CD14-positive monocyte (primary cell): ENCODE measurements at regions not wholly inside any gene's neighbourhood (a gene's known extent, or its start where the extent isn't known, plus 50 kb on each side); places are given as distances from the start of the nearest gene placed in this dataset.

Experiments
- DNase-seq, 3 donors: peaks; one replicate each; pipeline ENCODE4 v3.0.0-alpha.2; 2011 to 2022
- H2AFZ ChIP-seq: 2 replicates; pipeline ENCODE4 v1.6.0; 2012; ENCODE audit warnings: mild to moderate bottlenecking, low read depth, low read length, inconsistent platforms; ENCODE audit not compliant: insufficient read depth, poor library complexity, severe bottlenecking
- H3K27ac ChIP-seq, 2 donors: 1 replicate in 1 of 2; 2 replicates in 1 of 2; pipeline ENCODE4 v1.5.1; 2012 to 2013; ENCODE audit warnings: low read length in 2 of 2, control low read depth in 1 of 2, inconsistent platforms in 1 of 2, low read depth in 1 of 2, mild to moderate bottlenecking in 1 of 2
- H3K27me3 ChIP-seq, 2 donors: one replicate each; pipeline versions ENCODE4 v1.6.0 to v1.6.1; 2011 to 2013; ENCODE audit warnings: low read length in 2 of 2; ENCODE audit not compliant: control insufficient read depth in 2 of 2, insufficient read depth in 2 of 2
- H3K36me3 ChIP-seq, 2 donors: replicated peaks in 1 of 2; 1 replicate in 1 of 2; 2 replicates in 1 of 2; pipeline versions ENCODE4 v1.5.1 to v1.6.1; 2012 to 2013; ENCODE audit warnings: low read length in 2 of 2, control low read depth in 1 of 2, inconsistent platforms in 1 of 2, mild to moderate bottlenecking in 1 of 2; ENCODE audit not compliant: insufficient read depth in 2 of 2, control insufficient read depth in 1 of 2
- H3K4me1 ChIP-seq, 2 donors: 1 replicate in 1 of 2; 2 replicates in 1 of 2; pipeline versions ENCODE4 v1.5.1 to v1.6.1; 2012 to 2013; ENCODE audit warnings: low read length in 2 of 2, control low read depth in 1 of 2, inconsistent platforms in 1 of 2, mild to moderate bottlenecking in 1 of 2, moderate library complexity in 1 of 2; ENCODE audit not compliant: insufficient read depth in 2 of 2, control insufficient read depth in 1 of 2
- H3K4me2 ChIP-seq: replicated peaks from 2 replicates; pipeline ENCODE3; 2012; ENCODE audit warnings: low read length, moderate library complexity, mild to moderate bottlenecking; ENCODE audit not compliant: poor library complexity, severe bottlenecking; ENCODE audit errors: extremely low read depth
- H3K4me3 ChIP-seq, 3 experiments: fragments of 200-600 bp in 1 of 3; sonication (generic) in 1 of 3; replicated peaks in 1 of 3; 1 replicate in 2 of 3; 2 replicates in 1 of 3; pipeline ENCODE4 v1.5.1; 2011 to 2013; ENCODE audit warnings: low read length in 3 of 3, mild to moderate bottlenecking in 3 of 3, control low read depth in 2 of 3, low read depth in 2 of 3, inconsistent platforms in 1 of 3, moderate library complexity in 1 of 3
- H3K79me2 ChIP-seq: 2 replicates; pipeline ENCODE4 v1.6.0; 2012; ENCODE audit warnings: mild to moderate bottlenecking, control low read depth, inconsistent platforms, low read length, moderate library complexity; ENCODE audit not compliant: insufficient read depth
- H3K9ac ChIP-seq: 2 replicates; pipeline ENCODE4 v1.6.0; 2017; ENCODE audit warnings: low read length, mild to moderate bottlenecking; ENCODE audit not compliant: insufficient read depth, poor library complexity, severe bottlenecking
- H3K9me3 ChIP-seq, 2 donors: replicated peaks in 1 of 2; 1 replicate in 1 of 2; 2 replicates in 1 of 2; pipeline versions ENCODE4 v1.5.1 to v1.6.1; 2012 to 2013; ENCODE audit warnings: low read length in 2 of 2, control low read depth in 1 of 2; ENCODE audit not compliant: control insufficient read depth in 1 of 2, insufficient read depth in 1 of 2
- H4K20me1 ChIP-seq: 2 replicates; pipeline ENCODE4 v1.6.0; 2012; ENCODE audit warnings: mild to moderate bottlenecking, low read length, control low read depth, moderate library complexity; ENCODE audit not compliant: insufficient read depth
- H3K27ac Mint-ChIP-seq, 7 donors: one replicate each; pipeline ENCODE4 v1.8.0; 2020; ENCODE audit warnings: mild to moderate bottlenecking in 7 of 7, mixed read lengths in 7 of 7, moderate library complexity in 6 of 7, inconsistent platforms in 2 of 7
- H3K27me3 Mint-ChIP-seq, 3 donors: one replicate each; pipeline ENCODE4 v1.8.0; 2021 to 2022; ENCODE audit warnings: low read depth in 3 of 3, mild to moderate bottlenecking in 3 of 3, mixed read lengths in 3 of 3, moderate library complexity in 3 of 3, inconsistent platforms in 1 of 3
- H3K36me3 Mint-ChIP-seq, 2 donors: one replicate each; pipeline ENCODE4 v1.8.0; 2020; ENCODE audit warnings: mixed read lengths in 2 of 2, inconsistent platforms in 1 of 2, mild to moderate bottlenecking in 1 of 2
- H3K4me1 Mint-ChIP-seq: one replicate; pipeline ENCODE4 v1.8.0; 2020; ENCODE audit warnings: mild to moderate bottlenecking, mixed read lengths
- H3K4me3 Mint-ChIP-seq, 2 donors: one replicate each; pipeline ENCODE4 v1.8.0; 2020; ENCODE audit warnings: mild to moderate bottlenecking in 2 of 2, mixed read lengths in 2 of 2, moderate library complexity in 1 of 2
- H3K9me3 Mint-ChIP-seq, 7 donors: one replicate each; pipeline ENCODE4 v1.8.0; 2020 to 2022; ENCODE audit warnings: mixed read lengths in 7 of 7, mild to moderate bottlenecking in 6 of 7, moderate library complexity in 6 of 7, inconsistent platforms in 2 of 7
- CTCF ChIP-seq: fragments of 200-600 bp; IDR thresholded peaks from one replicate; pipeline ENCODE4 v1.8.0; 2022; ENCODE audit warnings: antibody characterized with exemption, mild to moderate bottlenecking
- WGBS: methylation state at CpG from one replicate; pipeline ENCODE4 v1.1.5; 2013; ENCODE audit warnings: missing lambda C conversion rate; ENCODE audit not compliant: insufficient coverage; 5-methylcytosine and 5-hydroxymethylcytosine counted together
- intact Hi-C, 2 donors: fragments of 100-400 bp; cut with micrococcal nuclease; formaldehyde crosslinking; loops; one replicate each; pipeline versions ENCODE4 v1.15.0 to v1.15.1; 2023

GRCh38 chr9:28234894-28235277, 661.6 kb upstream of the C9orf72 start:
- H3K9me3 ChIP-seq: peaks cover 20 to 29% of the 10 kb centered on the region in 2 donors
- no CpG with 5 or more reads among the region's 1 CpG for WGBS
- H3K4me1 ChIP-seq: no peaks in the 10 kb centered on the region
- no peak overlapping the region for H3K4me3 ChIP-seq
- H2AFZ ChIP-seq: no peak overlapping the region
- no peak overlapping the region for H3K9ac ChIP-seq
- H3K36me3 ChIP-seq: no peaks in the 10 kb centered on the region
- no peak overlapping the region for H3K4me2 ChIP-seq
- Mint-ChIP-seq H3K27ac (no peak overlapping the region), H3K4me3 (no peak overlapping the region), H3K9me3 (peaks cover 2 to 24% (median 7%) of the 10 kb centered on the region in 7 donors), H3K27me3 (no peaks in the 10 kb centered on the region), H3K36me3 (no peaks in the 10 kb centered on the region), H3K4me1 (no peaks in the 10 kb centered on the region)
- no peak for TF ChIP-seq CTCF
- no peaks in the 10 kb centered on the region for H3K27me3 ChIP-seq
- DNase-seq: no peak
- no peaks in the 10 kb centered on the region for H3K79me2 ChIP-seq
- intact Hi-C loops: no loop called here
- no peaks in the 10 kb centered on the region for H4K20me1 ChIP-seq
- H3K27ac ChIP-seq: no peak overlapping the region

GRCh38 chr9:28249424-28249823, 676.1 kb upstream of the C9orf72 start:
- H3K27ac Mint-ChIP-seq: no peak overlapping the region

More at GRCh38 chr9:28249424-28249823, 676.1 kb upstream of the C9orf72 start:
- H3K36me3 ChIP-seq: no peaks in the 10 kb centered on the region
- H3K9me3 Mint-ChIP-seq: peaks cover 0 to 13% (median 5%) of the 10 kb centered on the region in 7 donors
- no peak overlapping the region for H2AFZ ChIP-seq
- H3K4me3 Mint-ChIP-seq: no peak overlapping the region
- no peak for TF ChIP-seq CTCF
- no peak overlapping the region for H3K4me3 ChIP-seq
- intact Hi-C loops: no loop called here
- WGBS: no CpG with 5 or more reads among the region's 2 CpGs
- H3K9ac ChIP-seq: no peak overlapping the region
- H3K4me1 Mint-ChIP-seq: no peaks in the 10 kb centered on the region
- H3K4me1 ChIP-seq: no peaks in the 10 kb centered on the region
- H3K79me2 ChIP-seq: no peaks in the 10 kb centered on the region
- no peaks in the 10 kb centered on the region for H3K27me3 ChIP-seq
- no peaks in the 10 kb centered on the region for H3K27me3 Mint-ChIP-seq
- DNase-seq: no peak
- peaks cover 5 to 12% of the 10 kb centered on the region in 2 donors for H3K9me3 ChIP-seq
- H3K27ac ChIP-seq: no peak overlapping the region
- no peaks in the 10 kb centered on the region for H4K20me1 ChIP-seq
- no peaks in the 10 kb centered on the region for H3K36me3 Mint-ChIP-seq
- no peak overlapping the region for H3K4me2 ChIP-seq
